Left kidney (tissue), 1 donor: ENCODE measurements at regions not wholly inside any gene's neighbourhood (a gene's known extent, or its start where the extent isn't known, plus 50 kb on each side); places are given as distances from the start of the nearest gene placed in this dataset.

ENCODE experiments used
- DNase-seq: peaks from one replicate; pipeline ENCODE4 v3.0.0-alpha.2; 2013

GRCh38 chr10:117718986-117719920 is 176.7 kb downstream of the EMX2 start:
- DNase-seq, result no peak

DNA sequence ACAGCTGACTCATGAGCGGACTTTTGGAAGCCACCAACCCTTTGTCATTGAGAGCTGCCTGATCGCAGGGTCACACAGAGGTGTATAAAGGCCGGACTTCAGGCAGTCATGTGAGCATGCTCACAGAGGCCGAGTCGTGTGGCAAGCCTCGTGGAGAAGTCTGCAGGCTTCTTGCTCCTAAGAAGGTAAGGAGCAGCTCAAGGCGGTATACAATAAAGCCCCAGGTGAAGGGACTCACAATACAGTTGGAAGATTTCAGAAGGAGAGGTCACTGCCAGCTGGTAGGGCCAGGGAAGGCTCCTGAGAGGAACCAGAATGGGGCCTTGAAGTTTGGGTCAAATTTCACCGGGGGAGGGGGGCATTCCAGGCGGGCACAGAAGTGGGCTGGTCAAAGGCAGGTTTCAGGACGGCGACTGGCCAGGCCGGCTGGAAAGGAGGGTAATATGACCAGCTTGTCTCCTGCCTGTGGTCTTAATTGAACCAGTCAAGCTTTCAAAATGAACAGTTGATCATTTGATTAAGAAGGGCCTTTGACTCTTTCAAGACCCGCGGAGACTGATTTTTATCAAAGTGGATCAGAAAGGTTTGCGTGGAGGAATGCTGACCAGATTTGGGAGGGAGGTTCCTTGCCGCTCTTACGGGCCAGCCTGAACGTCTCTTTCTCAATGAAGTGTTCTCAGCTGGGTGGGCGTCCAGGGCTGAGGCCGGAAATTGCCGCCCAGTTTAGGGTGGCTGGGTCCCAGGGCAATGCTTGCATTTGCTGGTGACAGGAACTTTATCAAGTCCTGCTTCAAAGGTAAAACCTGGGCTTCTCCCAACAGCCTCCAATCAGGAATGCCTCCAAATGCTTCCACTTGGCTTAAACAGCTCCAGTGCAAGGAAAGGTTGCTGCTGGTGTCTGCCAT is 178.6 kb downstream of the EMX2 start:
- DNase-seq, result peak; percentile 73

DNA sequence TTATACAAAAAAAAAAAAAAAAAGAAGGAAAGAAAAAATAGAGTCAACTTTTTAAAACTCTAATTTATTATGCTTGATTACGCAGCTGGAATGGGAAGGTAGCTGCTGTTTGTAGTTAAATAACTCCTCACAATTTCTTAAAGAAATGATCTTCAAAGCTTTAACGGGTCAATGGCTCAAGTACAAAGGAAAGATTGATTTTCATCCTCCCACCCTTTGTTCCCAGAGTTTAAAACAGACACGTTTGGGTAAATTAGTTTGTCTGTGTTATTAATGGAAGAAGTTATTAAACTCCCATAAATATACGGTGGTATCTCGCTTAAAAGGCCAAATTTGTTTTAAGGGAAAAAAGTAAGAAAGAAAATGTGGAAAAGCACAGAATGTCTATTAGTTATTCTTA is 179.3 kb downstream of the EMX2 start:
- DNase-seq, result no peak

- DNase-seq, result no peak
Observed at GRCh38 chr10:117723343-117723742, 180.8 kb downstream of the EMX2 start.

DNA sequence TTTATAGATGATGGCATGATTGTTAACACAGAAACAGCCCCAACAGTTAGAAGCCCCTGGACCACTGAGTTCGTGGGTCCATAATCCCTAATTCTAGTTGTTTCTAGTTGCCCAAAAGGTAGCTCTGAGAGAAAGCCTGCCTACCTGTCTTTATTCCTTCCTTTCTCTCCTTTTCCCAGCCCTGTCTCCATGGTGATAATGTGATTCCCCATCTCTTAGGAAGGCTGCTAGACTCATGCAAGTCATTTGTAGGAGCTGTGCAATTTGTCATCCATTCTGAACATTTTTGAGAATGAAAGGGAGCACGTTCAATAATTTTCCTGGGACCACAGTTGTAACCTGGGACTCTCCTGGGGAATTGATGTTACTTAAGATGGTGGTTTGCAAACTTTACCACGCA is 183.4 kb downstream of the EMX2 start:
- DNase-seq, result no peak

DNA sequence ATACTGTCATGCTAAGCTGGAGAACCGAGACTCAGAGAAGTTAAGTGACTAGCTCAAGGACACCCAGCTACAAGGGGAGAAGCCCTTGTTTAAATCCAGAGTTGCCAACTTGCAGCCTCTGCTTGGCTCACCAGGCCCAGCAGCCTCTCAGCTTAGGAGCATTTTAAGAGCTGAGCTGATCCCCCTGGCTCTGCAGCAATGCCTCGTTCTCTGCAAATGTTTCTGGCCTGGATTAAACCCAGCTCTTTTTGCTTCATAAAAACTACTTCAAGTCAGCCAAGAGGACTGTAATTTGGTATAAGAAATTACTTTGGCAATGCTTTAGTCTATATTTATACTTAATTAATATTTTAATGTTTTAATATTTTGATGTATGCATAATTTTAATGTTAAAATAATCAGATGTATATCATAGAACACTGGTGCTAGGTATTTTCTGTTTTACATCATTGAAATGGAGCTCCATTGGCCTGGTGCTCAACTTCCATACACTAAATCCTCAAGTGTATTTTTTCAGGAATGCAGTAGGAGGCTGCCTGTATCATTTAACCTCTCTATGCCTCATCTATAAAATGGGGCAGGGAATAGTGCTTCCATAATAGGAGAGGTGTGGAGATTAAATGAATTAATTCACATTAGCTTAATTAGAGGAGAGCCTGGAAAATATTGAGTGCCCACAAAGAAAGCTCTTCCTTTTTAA is 184.2 kb downstream of the EMX2 start:
- DNase-seq, result no peak

DNA sequence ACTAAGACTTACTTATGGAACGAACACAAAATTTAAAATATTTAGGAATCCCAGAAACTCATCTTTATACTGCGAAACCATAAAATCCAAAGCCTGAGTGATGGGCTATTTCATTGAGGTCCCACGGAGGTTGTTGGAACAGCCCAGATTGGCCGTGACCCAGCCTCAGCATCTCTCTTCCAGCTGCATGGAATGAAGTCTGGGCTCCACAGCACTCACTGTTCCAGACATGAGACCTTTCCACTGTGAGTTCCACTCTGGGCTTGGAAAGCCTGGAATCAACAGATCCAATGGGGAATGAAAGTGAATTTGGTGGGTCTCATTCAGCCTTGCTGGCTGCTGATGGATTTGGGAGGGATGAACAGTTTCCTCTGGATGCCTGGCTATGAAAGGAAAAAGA is 184.9 kb downstream of the EMX2 start:
- no peak for DNase-seq

DNA sequence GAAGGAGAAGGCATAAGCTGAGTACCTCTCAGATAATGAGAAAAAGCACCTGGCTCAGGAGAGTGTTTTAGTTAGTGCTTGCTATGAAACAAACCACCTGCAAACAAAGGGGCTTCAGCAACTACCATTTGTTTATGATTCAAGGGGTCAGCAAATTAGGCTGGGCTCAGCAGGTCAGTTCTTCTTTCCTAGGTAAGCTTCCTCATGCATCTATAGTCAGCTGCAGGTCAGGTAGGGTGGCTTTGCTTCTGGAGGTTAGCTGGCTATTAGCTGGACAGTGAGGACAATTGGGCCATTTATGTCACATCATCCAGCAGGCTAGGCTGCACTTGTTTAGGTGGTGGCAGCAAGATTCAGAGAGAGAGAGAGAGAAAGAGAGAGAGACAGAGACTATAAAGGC is 185.5 kb downstream of the EMX2 start:
- DNase-seq, result no peak

- no peak for DNase-seq
Observed at GRCh38 chr10:117729156-117729555, 186.6 kb downstream of the EMX2 start.

GRCh38 chr10:117731121-117731791 is 188.7 kb downstream of the EMX2 start:
- no peak for DNase-seq

GRCh38 chr10:117734731-117735405 is 192.3 kb downstream of the EMX2 start:
- DNase-seq, result no peak

DNA sequence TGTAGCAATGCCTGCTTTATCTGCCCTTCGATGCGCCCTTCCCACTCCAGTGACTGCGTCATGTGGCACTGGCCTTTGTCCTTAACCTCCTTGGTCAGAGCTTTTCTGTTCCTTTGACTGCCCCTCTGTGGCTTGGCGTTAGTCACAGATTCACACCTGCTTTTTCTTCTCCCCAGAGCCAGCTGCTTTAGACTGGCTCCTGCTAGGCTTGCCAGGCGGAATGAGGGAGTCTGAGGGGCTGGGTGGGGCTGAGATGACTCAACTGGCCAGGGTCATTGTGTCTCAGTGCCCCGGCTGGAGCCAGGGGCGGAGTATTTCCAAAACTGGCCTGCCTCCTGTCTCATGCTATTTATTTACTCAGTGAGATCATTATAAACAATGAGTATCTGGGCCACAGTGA is 194.1 kb downstream of the EMX2 start:
- DNase-seq, result no peak

GRCh38 chr10:117740088-117740487 is 197.5 kb downstream of the EMX2 start:
- no peak for DNase-seq

DNA sequence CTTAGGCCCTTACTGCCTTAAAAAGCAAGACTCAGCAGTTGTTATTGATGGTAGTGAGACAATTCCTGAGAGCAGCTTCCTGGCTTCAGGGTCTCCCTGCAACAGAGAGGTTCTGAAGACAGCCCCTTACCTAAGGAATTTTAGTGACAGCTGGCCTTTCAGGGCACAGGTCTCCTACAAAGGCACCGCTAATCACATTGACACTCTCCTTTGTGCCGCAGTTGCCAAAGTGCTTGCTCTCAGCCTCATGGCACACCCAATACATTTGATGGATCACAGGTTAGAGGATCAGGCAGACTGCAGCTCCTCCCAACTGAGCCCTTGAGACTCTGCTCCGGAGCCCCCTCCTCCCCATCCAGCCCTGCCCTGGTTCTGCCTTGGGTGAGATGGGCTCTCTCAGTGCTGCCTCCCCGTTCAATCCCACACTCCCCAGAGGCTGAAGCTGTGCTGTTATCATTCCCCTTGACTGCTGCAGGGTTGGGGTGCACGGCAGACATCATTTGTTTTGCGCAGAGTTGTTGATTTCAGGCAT is 198.2 kb downstream of the EMX2 start:
- DNase-seq, result no peak

- DNase-seq, result no peak
Observed at GRCh38 chr10:117741524-117741923, 199.0 kb downstream of the EMX2 start.

DNA sequence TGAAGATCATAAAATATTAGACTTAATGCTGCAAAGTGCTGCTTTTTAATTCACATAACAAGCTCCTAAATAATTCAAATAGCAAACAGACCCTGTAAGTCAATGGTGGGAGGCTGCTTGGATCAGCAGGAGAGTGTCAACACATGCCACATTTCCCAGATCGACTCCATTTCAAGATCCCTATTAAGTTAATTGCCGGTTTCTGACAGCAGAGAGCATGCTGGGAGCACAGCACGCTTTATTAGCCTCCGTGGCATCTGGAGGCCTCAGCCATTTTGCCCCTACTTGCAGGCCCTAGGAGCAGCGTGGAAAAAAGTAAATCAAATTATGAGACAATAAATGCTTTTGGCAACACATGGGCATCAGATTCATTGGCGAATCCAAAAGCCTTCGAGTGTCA is 201.0 kb downstream of the EMX2 start:
- DNase-seq, result no peak

DNA sequence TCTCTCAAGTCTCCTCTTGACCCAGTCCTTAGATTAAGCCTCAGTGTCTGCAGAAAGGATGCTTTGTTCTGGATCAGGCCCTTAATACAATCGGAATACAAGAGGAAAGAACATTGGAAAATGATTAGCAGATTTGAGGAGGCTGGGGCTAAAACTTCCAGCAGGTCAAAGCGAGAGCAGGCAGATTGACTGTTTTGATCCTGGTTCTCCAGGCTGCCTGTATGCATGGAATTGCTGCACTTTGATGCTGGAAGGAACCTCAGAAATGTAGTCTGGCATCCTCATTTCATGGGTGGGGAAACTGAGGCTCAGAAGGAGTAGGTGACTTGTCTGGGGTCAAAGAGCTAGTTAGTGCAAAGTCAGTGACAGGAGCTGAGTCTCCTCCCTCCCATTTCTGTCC is 202.8 kb downstream of the EMX2 start:
- DNase-seq, result no peak

DNA sequence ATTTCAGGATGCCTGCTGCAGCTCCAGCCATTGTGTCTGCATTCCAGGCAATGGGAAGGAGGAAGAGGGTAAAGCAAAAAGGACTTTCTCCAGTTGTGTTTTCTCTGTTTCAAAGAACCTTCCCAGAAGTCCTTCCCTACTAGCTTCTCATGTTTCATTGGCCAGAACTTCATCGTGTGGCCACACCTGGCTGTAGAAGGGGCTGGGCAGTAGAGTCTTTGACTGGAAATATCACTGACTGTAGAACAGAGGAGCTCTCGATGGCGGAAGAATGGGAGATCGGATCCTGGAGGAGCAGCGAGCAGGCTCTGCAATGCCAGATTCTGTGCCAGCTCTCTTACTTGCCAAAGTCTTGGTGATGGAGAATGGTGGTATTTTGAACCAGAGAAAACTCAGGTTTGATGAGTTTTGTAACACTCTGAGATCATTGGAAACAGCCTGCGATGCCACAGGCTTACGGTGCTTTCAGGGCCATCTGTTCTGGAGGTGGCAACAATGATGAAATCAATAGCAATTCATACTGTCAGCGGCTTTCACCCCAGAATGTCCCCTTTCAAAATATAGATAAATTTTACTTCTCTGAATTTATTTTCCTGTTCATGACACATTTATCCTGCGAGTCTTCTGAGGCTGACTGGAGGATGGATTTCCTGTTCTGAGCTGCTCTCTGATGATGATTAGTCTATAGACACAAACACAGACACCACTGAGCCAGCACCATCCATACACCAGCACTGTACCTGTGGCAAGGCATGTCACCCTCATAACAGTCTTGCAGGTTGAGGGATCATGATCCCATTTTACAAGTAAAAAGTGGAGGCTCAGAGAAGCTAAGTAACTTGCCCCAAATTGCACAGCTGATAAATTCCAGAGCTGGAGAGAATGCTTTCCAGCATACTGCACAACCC is 204.2 kb downstream of the EMX2 start:
- DNase-seq, result no peak

DNA sequence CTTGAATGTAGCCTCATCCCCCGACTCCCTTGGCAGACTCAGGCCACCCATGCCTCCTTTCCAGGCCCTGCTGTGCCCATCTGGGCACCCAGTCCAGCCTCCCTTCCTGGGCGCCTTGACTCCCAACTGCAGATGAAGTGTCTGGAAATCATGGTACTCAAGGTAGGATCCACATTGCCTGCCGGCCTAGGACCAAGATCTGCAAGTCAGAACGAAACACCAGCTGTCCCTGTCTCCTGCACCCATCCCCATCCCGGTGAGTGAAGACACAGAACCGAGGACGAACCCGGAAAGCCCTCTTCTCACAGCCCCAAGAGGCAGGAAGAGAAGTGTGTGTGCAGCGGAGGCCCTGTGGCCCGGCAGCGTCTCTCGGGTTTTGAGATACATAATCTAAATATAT is 205.1 kb downstream of the EMX2 start:
- DNase-seq, result no peak

GRCh38 chr10:117748058-117748457 is 205.5 kb downstream of the EMX2 start:
- no peak for DNase-seq
